GM12873 (cell line): ENCODE measurements at regions not wholly inside any gene's neighbourhood (a gene's known extent, or its start where the extent isn't known, plus 50 kb on each side); places are given as distances from the start of the nearest gene placed in this dataset.

Experiments
- CTCF ChIP-seq: IDR thresholded peaks from 2 replicates; pipeline ENCODE4 v1.5.1; 2012; ENCODE audit warnings: low read depth, mild to moderate bottlenecking, moderate library complexity, low read length, control low read depth; ENCODE audit not compliant: insufficient read depth; ENCODE audit errors: missing control alignments

GRCh38 chr16:6625606-6626005 is 707.0 kb upstream of the RBFOX1 start:
- TF ChIP-seq CTCF: no peak

- no peak for TF ChIP-seq CTCF
Measured at GRCh38 chr16:6618874-6619273, 713.8 kb upstream of the RBFOX1 start.

GRCh38 chr16:6616746-6617145 is 715.9 kb upstream of the RBFOX1 start:
- no peak for TF ChIP-seq CTCF

- TF ChIP-seq CTCF: no peak
Measured at GRCh38 chr16:6615636-6616035, 717.0 kb upstream of the RBFOX1 start.

- no peak for TF ChIP-seq CTCF
Measured at GRCh38 chr16:6611535-6611934, 721.1 kb upstream of the RBFOX1 start.

GRCh38 chr16:6605490-6605889 is 727.2 kb upstream of the RBFOX1 start:
- no peak for TF ChIP-seq CTCF

GRCh38 chr16:6603780-6604325 is 728.8 kb upstream of the RBFOX1 start:
- no peak for TF ChIP-seq CTCF
